K562 (cell line): ENCODE measurements at regions not wholly inside any gene's neighbourhood (a gene's known extent, or its start where the extent isn't known, plus 50 kb on each side); places are given as distances from the start of the nearest gene placed in this dataset.

Source experiments
- CEBPG ChIP-seq, 3 experiments: fragments of 200-800 bp in 1 of 3; sonication (Bioruptor generic) in 1 of 3; sonication (generic) in 1 of 3; formaldehyde crosslinking in 1 of 3; IDR thresholded peaks in 2 of 3; conservative IDR thresholded peaks in 1 of 3; 2 replicates each; pipeline versions ENCODE4 v1.6.1 to v1.8.0; 2016 to 2022; ENCODE audit warnings: missing compliant biosample characterization in 2 of 3, missing genetic modification characterization in 2 of 3, mild to moderate bottlenecking in 1 of 3, missing genetic modification reagents in 1 of 3
- DDX20 ChIP-seq: fragments of 450-650 bp; IDR thresholded peaks from 2 replicates; pipeline ENCODE4 v1.6.1; 2016; ENCODE audit warnings: missing genetic modification characterization, low read depth, mild to moderate bottlenecking, missing compliant biosample characterization, moderate library complexity
- DPF2 ChIP-seq: fragments of 450-650 bp; IDR thresholded peaks from 2 replicates; pipeline ENCODE4 v1.6.1; 2016
- FUS ChIP-seq: fragments of 200-400 bp; formaldehyde crosslinking; optimal IDR thresholded peaks from 2 replicates; pipeline ENCODE3; 2017; ENCODE audit warnings: low read depth, low read length
- HNRNPLL ChIP-seq: fragments of 200-400 bp; formaldehyde crosslinking; IDR thresholded peaks from 2 replicates; pipeline ENCODE4 v1.6.1; 2017; ENCODE audit warnings: low read length, low read depth, mild to moderate bottlenecking; ENCODE audit not compliant: poor library complexity, severe bottlenecking
- LEF1 ChIP-seq: fragments of 450-650 bp; IDR thresholded peaks from 2 replicates; pipeline ENCODE4 v1.6.1; 2016; ENCODE audit warnings: mild to moderate bottlenecking
- MAFF ChIP-seq: IDR thresholded peaks from 2 replicates; pipeline ENCODE4 v1.6.1; 2012; ENCODE audit warnings: low read length, improper control_type of control experiment
- PTBP1 ChIP-seq: fragments of 200-400 bp; formaldehyde crosslinking; IDR thresholded peaks from 2 replicates; pipeline ENCODE4 v1.6.1; 2017; ENCODE audit warnings: low read depth, low read length
- PYGO2 ChIP-seq: fragments of 450-650 bp; IDR thresholded peaks from 2 replicates; pipeline ENCODE4 v1.6.1; 2016; ENCODE audit warnings: mild to moderate bottlenecking, missing genetic modification characterization, moderate library complexity, missing compliant biosample characterization
- RBM15 ChIP-seq: fragments of 200-400 bp; formaldehyde crosslinking; IDR thresholded peaks from 2 replicates; pipeline ENCODE4 v1.6.1; 2018; ENCODE audit warnings: mild to moderate bottlenecking, low read length, moderate library complexity; ENCODE audit not compliant: insufficient read depth
- TFAM ChIP-seq: fragments of 250-450 bp; sonication (Bioruptor Pico); conservative IDR thresholded peaks from 2 replicates; pipeline ENCODE4 v1.5.0; 2021; ENCODE audit warnings: mild to moderate bottlenecking, moderate library complexity
- ZFPM2 ChIP-seq: fragments of 250-450 bp; sonication (Bioruptor Pico); IDR thresholded peaks from 2 replicates; pipeline ENCODE4 v1.5.1; 2022; ENCODE audit warnings: mild to moderate bottlenecking
- ZNF175 ChIP-seq: fragments of 200-800 bp; sonication (Bioruptor generic); IDR thresholded peaks from 2 replicates; pipeline ENCODE4 v1.6.1; 2016; ENCODE audit warnings: low read depth, mild to moderate bottlenecking, missing genetic modification characterization, missing compliant biosample characterization
- TF ChIP-seq, protein P1 (sequence below): fragments of 450-650 bp; formaldehyde crosslinking; IDR thresholded peaks from 2 replicates; pipeline ENCODE4 v1.4.0; 2020; ENCODE audit warnings: mild to moderate bottlenecking, moderate library complexity
- TF ChIP-seq, protein P2 (sequence below): sonication (generic); formaldehyde crosslinking; IDR thresholded peaks from 2 replicates; pipeline ENCODE4 v1.8.0; 2023; ENCODE audit warnings: missing genetic modification reagents, mild to moderate bottlenecking, borderline replicate concordance
- TF ChIP-seq, protein P3 (sequence below): fragments of 450-650 bp; formaldehyde crosslinking; IDR thresholded peaks from 2 replicates; pipeline ENCODE4 v1.4.0; 2022; ENCODE audit warnings: missing genetic modification characterization
- TF ChIP-seq, protein P4 (sequence below): IDR thresholded peaks from 2 replicates; pipeline ENCODE4 v1.6.1; 2014; ENCODE audit warnings: antibody characterized with exemption

- TF ChIP-seq, protein P1, sequence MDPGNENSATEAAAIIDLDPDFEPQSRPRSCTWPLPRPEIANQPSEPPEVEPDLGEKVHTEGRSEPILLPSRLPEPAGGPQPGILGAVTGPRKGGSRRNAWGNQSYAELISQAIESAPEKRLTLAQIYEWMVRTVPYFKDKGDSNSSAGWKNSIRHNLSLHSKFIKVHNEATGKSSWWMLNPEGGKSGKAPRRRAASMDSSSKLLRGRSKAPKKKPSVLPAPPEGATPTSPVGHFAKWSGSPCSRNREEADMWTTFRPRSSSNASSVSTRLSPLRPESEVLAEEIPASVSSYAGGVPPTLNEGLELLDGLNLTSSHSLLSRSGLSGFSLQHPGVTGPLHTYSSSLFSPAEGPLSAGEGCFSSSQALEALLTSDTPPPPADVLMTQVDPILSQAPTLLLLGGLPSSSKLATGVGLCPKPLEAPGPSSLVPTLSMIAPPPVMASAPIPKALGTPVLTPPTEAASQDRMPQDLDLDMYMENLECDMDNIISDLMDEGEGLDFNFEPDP = no peak
- TF ChIP-seq, protein P2, sequence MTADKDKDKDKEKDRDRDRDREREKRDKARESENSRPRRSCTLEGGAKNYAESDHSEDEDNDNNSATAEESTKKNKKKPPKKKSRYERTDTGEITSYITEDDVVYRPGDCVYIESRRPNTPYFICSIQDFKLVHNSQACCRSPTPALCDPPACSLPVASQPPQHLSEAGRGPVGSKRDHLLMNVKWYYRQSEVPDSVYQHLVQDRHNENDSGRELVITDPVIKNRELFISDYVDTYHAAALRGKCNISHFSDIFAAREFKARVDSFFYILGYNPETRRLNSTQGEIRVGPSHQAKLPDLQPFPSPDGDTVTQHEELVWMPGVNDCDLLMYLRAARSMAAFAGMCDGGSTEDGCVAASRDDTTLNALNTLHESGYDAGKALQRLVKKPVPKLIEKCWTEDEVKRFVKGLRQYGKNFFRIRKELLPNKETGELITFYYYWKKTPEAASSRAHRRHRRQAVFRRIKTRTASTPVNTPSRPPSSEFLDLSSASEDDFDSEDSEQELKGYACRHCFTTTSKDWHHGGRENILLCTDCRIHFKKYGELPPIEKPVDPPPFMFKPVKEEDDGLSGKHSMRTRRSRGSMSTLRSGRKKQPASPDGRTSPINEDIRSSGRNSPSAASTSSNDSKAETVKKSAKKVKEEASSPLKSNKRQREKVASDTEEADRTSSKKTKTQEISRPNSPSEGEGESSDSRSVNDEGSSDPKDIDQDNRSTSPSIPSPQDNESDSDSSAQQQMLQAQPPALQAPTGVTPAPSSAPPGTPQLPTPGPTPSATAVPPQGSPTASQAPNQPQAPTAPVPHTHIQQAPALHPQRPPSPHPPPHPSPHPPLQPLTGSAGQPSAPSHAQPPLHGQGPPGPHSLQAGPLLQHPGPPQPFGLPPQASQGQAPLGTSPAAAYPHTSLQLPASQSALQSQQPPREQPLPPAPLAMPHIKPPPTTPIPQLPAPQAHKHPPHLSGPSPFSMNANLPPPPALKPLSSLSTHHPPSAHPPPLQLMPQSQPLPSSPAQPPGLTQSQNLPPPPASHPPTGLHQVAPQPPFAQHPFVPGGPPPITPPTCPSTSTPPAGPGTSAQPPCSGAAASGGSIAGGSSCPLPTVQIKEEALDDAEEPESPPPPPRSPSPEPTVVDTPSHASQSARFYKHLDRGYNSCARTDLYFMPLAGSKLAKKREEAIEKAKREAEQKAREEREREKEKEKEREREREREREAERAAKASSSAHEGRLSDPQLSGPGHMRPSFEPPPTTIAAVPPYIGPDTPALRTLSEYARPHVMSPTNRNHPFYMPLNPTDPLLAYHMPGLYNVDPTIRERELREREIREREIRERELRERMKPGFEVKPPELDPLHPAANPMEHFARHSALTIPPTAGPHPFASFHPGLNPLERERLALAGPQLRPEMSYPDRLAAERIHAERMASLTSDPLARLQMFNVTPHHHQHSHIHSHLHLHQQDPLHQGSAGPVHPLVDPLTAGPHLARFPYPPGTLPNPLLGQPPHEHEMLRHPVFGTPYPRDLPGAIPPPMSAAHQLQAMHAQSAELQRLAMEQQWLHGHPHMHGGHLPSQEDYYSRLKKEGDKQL (CRISPR knock-in tag) = no peak
- TF ChIP-seq DPF2 = peak; percentile 44; the same call in 1 of the 2 replicates
- TF ChIP-seq FUS = no peak
- TF ChIP-seq HNRNPLL = no peak
- TF ChIP-seq PTBP1 = no peak
- 0 out of 2 replicates have a peak, but pooled peaks have one; percentile 49 for TF ChIP-seq PYGO2 (tag)
- TF ChIP-seq TFAM (CRISPR knock-in tag) = no peak
- TF ChIP-seq CEBPG (CRISPR knock-in tag; IDR thresholded peaks at IDR 0.05) = peak; percentile 41; the same call in 1 of the 2 replicates
- peak; percentile 27 to 66; a peak in 2 of 4 replicates for TF ChIP-seq CEBPG (tag; conservative IDR thresholded peaks at IDR 0.05 in 1 of 2, IDR thresholded peaks at IDR 0.05 in 1 of 2)
- TF ChIP-seq MAFF = no peak
- TF ChIP-seq, protein P3, sequence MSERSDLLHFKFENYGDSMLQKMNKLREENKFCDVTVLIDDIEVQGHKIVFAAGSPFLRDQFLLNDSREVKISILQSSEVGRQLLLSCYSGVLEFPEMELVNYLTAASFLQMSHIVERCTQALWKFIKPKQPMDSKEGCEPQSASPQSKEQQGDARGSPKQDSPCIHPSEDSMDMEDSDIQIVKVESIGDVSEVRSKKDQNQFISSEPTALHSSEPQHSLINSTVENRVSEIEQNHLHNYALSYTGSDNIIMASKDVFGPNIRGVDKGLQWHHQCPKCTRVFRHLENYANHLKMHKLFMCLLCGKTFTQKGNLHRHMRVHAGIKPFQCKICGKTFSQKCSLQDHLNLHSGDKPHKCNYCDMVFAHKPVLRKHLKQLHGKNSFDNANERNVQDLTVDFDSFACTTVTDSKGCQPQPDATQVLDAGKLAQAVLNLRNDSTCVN (CRISPR knock-in tag) = no peak
- TF ChIP-seq DDX20 = peak; percentile 85
- no peak for TF ChIP-seq LEF1
- TF ChIP-seq, protein P4, sequence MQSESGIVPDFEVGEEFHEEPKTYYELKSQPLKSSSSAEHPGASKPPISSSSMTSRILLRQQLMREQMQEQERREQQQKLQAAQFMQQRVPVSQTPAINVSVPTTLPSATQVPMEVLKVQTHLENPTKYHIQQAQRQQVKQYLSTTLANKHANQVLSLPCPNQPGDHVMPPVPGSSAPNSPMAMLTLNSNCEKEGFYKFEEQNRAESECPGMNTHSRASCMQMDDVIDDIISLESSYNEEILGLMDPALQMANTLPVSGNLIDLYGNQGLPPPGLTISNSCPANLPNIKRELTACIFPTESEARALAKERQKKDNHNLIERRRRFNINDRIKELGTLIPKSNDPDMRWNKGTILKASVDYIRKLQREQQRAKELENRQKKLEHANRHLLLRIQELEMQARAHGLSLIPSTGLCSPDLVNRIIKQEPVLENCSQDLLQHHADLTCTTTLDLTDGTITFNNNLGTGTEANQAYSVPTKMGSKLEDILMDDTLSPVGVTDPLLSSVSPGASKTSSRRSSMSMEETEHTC = no peak
- no peak for TF ChIP-seq RBM15
- no peak for TF ChIP-seq ZFPM2
- 0 out of 2 replicates have a peak, but pooled peaks have one; percentile 38 for TF ChIP-seq ZNF175 (CRISPR knock-in tag)
Observed at GRCh38 chr6:47416396-47417345, 60.9 kb upstream of the CD2AP start (continued).
